EL (cell line): ENCODE measurements at regions not wholly inside any gene's neighbourhood (a gene's known extent, or its start where the extent isn't known, plus 50 kb on each side); places are given as distances from the start of the nearest gene placed in this dataset.

Experiments used
- DNase-seq: peaks from one replicate; pipeline ENCODE4 v3.0.0-alpha.2; 2016

- no peak for DNase-seq
Measured at GRCh38 chr5:142432369-142432863, 107.6 kb upstream of the SPRY4 start.

- DNase-seq = no peak
Measured at GRCh38 chr5:142428773-142429473, 104.1 kb upstream of the SPRY4 start.

GRCh38 chr5:142428036-142428772, 103.4 kb upstream of the SPRY4 start:
- no peak for DNase-seq

- no peak for DNase-seq
Measured at GRCh38 chr5:142427529-142427928, 102.7 kb upstream of the SPRY4 start.

DNA sequence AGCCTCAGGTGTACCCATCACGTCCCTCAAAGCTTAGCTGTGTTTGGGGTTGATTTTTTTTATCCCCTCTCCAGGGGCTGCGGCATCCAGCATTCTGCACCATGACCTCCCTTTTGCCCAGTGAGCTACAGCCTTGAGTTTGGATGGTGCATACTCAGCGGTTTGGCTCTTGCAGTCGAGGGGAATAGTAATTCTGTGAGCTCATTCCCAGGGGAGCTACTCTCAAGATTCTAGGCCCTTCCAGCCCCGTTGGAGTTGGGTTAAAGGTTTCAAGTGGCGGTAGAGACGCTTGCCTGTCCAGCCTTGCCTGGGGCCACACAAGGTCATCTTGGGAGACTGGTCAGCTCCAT, 102.2 kb upstream of the SPRY4 start:
- DNase-seq = no peak

DNA sequence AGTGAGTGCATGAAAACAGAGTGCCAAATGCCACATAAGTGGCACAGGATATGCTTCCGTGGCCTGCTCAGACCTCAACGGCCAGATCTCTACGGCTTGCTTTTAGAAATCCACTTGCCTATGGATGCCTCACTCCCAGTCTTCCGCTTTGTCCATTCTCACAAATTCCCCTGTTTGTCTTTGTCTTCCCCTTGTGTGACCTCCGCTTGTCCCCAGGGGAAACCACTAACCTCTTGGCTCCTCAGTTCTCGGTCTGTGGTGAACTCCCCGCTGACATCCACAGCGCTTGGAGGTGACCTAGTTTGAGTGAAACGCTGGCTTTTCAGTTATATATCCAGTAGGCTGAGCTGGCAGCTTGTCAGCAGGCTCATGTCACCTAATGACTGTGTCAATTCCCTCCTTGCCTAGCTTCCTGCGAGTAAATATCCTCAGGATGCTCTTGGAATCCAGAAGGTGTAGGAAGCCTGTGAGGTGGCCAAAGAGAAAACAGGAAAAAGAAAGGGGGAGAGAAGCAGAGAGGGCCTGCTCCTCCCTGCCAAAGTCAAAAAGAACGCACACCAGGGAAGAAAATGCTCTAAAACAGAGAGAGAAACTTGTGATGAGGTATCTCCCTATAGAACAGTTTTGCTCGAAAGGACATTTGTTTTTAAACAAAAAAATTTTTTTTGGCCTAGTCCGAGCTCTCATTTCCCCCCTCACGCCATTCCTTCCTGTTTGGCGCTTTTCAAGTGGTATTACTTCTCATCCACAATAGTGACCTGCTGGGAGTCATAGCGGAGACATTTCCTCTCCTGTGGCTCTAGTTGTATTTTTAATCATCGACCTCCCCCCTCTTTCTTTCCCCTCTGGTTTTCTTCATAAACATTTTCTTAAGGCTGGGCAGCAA, 101.6 kb upstream of the SPRY4 start:
- DNase-seq = no peak

DNA sequence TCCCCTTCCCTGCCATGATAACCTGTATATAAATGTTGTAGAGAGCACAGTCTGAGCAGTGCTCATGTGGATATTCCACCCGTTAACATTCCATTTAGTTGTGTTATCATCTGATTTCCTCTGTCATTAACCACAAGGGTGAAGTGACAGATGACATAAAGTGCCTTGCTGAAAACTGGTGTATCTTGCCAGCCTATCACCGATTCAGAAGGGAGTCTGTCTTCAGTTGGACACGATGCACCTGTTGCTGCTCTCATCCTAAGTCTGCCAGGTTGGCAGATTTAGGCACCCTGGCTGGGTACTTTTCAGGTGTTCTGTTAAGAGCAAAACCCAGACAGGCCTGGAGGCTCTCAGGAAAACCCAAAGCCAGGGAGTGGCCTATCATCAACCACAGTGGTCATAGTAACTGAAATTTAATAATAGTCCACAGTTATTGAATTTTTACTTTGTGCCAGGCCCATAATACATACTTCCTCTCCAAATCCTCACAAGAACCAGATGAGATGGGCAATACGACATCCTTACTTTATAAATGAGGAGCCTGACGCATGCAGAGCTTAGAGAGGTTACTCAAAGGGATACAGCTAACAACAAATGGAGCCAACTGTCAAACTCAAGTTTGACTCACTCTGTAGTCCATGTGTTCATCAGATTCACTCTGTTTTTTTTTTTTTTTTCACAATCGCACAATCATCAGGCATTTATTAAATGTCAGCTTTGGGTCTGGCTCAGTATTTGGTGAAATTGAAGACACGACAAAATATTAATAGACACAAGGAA, 100.7 kb upstream of the SPRY4 start:
- no peak for DNase-seq

GRCh38 chr5:142422429-142422828, 97.6 kb upstream of the SPRY4 start:
- DNase-seq = peak; percentile 69

- no peak for DNase-seq
Measured at GRCh38 chr5:142421621-142422397, 97.0 kb upstream of the SPRY4 start.

DNA sequence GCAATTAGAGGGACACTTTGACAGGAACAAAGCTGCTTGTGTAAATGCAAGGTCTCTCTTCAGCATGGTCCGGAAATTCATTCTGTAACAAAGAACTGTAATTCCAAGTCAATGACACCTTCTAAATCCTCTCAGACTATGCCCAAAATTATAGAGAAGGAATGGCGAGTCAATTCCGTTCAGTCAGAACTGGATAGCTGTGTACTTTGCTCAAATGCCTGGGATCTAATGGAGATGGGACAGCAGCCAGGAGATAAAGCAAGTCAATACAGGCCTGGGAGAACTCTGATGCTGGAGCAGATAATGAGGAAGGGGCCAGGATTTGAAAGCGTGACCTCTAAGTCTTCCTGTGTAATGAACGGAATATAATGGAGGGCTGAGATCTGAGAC, 96.4 kb upstream of the SPRY4 start:
- no peak for DNase-seq

GRCh38 chr5:142420561-142421227, 95.9 kb upstream of the SPRY4 start:
- no peak for DNase-seq

DNA sequence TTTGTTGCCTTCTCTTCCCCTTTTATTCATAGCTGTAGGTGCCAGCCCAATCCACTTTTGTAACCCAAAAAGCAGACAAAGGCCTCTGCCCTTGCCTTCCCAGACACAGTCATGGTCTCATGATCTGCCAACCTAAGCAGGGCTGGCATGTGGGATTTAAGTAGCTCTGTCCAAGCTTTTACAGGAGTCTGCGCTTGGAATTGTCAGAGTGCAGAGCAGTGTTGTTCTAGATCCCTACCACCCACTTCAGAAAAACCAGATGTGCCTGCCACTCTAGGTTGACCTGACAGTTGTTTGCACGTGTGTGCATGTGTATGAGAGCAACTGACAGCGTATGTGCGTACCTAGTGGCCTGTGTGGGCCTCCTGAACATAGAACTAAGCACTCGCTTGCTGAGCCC, 87.8 kb upstream of the SPRY4 start:
- no peak for DNase-seq

- no peak for DNase-seq
Measured at GRCh38 chr5:142411656-142412425, 87.0 kb upstream of the SPRY4 start.

- no peak for DNase-seq
Measured at GRCh38 chr5:142411103-142411502, 86.3 kb upstream of the SPRY4 start.

GRCh38 chr5:142408981-142409481, 84.2 kb upstream of the SPRY4 start:
- no peak for DNase-seq

DNA sequence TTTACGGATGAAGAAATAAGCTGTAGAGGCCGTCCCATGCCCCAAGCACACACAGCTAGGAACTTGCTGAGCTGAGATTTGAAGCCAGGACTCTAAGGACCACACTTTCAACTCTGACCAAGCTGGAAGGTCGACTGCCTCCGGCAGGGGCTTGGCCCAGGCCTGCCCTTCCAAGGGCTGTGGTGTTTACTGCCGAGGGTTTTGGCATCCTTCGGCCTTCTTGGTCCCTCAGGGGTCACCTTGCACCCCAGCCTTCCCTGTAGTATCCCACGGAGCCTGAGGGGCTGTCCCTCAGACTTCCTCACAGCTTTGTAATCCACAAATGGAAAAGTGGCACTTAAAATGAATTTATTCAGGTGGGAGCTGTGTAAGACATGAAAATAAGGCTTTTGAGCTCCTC, 83.7 kb upstream of the SPRY4 start:
- no peak for DNase-seq

DNA sequence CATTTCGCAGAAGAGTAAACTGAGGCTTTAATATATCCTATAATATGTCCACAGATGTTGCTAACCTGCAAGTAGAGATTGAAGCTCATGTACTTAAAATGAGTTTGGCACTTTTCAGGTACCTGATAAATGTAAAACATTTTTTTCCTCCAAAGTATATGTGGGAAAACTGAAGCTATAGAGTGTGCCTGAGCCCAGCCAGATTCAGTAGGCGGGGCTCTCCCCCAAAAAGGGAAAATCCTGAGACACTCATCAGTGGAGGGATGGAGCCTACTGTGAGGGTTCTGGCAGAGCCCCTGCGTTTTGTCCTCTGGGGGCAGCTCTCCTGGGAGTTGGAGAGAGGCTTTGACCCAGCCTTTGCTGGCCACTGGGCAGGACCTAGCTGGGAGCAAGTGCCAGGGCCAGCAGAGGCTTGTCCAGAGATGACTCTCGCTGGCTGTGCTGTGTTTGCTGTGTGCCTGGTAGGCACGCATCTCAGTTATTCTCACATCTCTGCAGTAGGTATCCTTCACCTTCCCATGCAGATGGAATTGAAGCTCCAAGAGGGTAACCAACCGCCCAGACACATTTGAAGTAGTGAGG, 81.1 kb upstream of the SPRY4 start:
- DNase-seq = no peak

DNA sequence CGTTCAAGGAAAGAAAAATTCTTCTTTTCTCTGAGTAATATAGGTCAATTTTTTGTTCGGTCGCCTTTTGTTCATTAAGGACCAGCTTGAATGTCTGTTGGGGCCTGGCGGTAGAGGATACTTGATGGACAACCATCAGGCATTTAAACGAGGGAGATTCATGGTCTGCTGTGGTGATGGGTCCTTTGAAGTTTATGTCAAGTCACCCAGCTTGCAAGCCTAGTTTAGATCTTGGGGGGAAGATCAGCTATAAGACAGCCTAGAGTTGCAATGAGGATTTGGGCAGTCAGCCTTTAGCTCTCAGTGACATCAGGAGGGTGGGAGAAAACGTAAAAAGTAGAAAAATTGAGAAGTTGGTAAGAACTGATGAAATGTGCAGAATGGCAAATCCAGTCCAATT, 80.2 kb upstream of the SPRY4 start:
- no peak for DNase-seq

- DNase-seq = no peak
Measured at GRCh38 chr5:142404046-142404477, 79.2 kb upstream of the SPRY4 start.

DNA sequence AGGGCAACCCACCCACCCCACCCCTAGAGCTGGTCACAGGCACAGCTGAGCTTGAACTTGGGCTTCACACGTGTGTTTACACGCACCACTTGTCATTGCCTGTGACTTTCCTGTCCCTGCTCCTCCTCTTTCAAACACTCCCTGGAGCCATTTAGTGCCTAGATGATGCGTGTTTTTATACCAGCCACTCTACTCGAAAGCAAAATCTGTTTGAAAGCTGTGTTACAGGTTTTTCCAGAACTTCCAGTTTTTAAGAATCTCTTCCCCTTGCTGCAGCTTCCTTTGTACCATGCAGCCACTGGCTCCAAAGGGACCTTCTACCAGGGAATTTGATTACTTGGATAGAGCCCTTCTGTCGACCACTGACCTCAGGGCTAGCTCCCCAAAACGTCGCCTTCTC, 78.8 kb upstream of the SPRY4 start:
- DNase-seq = no peak
